ENCODE measurements at regions not wholly inside any gene's neighbourhood (a gene's known extent, or its start where the extent isn't known, plus 50 kb on each side); places are given as distances from the start of the nearest gene placed in this dataset.

GRCh38 chr15:69931156-69931555, 166.6 kb downstream of the TLE3 start:
- DNase-seq: no peak

- no peak for DNase-seq
Observed at GRCh38 chr15:69934607-69935006, 163.1 kb downstream of the TLE3 start.

- no peak for DNase-seq
Observed at GRCh38 chr15:69939513-69940440, 157.9 kb downstream of the TLE3 start.

DNA sequence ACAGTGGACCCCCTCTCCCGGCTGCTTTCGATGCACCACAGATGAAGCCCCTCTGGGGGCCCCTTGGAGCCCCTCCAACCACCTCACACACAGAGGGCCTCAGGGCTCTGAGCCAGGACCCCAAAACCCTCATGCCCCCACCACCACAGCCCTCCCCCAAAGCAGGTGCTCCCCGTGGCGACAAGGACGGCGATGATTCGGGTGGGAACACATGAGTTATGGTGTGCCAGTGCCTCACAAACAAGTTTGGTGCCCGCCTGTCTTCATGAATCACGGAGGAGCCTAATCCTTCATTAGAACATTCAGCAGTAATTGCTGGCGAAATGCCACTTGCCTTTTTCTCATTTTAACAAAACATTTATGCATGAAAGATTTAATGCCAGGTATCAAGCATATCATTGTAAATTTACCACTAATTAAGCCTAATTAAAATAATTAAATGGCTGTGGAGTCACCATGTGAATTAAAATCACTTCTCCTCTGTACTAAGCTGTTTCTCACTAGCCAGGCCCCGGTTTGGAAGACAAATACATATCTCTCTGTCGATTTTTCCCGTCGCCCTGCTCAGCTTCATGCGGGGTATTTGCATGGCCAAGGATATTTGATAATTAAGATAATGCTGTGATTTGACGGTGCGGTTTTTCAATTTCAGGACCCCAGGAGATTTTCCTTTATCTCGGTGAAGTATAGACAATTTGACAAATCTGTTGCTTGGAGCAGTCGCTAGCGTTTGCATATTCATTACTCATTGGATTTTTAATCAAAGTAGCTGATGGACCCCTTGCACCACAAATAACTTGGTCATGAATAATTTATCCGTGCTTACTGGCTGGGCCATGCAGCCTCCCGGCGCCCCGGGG, 157.0 kb downstream of the TLE3 start:
- no peak for DNase-seq

DNA sequence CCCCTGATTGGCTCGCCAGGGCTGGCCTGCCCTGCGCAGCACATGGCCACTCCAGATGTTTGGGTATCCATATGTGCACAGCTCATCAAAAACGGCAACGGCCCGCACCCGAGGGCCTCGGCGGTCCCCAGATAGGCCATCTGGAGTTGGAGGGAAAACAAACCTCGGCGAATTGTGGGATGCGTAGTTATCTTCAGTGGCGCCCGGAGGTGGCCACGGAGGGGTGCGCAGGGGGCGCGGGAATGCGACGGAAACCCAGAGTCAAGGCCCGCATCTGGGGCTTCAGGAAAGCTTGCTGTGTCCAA, 156.5 kb downstream of the TLE3 start:
- no peak for DNase-seq

GRCh38 chr15:69941706-69942495, 155.8 kb downstream of the TLE3 start:
- DNase-seq: no peak

- no peak for DNase-seq
Observed at GRCh38 chr15:69943637-69944036, 154.1 kb downstream of the TLE3 start.

DNA sequence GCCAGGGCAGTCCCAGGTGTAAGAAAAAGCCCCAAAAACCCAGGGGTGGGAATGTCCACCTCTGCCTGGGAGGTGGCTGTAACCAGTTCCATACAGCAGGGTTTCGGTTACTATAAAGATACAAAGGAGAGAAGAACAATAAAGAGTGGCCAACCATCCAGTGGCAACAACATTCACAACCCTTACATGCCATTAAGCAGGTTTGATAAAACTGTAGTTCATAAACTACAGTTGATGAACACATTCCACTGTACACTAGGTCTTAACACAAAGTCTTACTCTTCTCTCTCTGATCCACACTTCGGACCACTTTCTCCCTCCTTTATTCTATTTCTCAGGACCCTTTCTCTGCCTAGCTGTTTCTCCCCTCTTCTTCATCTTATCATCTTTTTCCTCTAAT, 152.0 kb downstream of the TLE3 start:
- DNase-seq: no peak

- no peak for DNase-seq
Observed at GRCh38 chr15:69946870-69947269, 150.8 kb downstream of the TLE3 start.

GRCh38 chr15:69947394-69947793, 150.3 kb downstream of the TLE3 start:
- DNase-seq: no peak

DNA sequence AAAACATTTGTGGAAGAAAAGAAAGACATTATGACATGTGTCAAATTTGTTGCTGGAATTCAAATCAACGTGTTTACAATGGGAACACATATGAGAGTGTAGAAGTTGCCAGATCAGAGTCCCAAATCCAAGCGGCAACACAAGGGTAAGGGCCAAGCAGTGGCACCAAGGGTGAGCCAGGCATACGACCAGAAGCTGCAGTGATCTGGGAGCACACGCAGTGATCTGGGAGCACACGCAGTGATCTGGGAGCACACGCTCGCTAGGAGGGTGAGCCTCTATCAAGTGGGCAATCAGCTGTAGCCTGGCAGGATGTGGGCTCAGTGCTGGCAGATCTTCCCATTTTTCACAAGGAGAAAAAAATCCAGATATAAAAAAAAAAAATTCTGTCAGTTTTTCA, 148.2 kb downstream of the TLE3 start:
- DNase-seq: no peak

DNA sequence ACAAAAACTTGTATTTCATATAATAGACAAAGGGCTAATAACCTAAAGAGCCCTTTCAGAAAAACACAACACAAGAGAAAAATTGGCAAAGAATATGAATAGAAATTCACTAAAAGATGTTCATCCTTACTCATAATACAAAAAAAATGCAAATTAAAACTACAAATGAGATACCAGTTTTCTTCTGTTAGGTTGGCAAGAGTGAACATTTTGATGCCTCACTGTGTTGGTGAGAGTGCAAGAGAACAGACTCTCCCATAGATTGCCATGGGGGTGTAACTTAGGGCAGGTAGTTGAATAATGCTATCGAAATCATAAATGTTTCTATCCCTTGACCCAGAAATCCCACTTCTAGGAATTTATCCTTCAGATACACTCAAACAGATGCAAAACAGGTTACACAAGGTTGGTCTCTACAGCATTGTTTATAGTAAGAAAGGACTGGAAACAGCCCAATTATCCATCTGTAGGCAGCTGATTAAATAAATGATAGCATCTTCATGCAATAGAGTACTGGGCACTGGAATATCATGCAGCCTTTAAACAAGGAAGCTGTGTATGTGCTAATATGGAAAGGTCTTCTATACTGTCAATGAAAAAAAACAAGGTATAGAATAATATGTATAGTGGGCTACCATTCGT, 146.3 kb downstream of the TLE3 start:
- DNase-seq: no peak

- DNase-seq: no peak
Observed at GRCh38 chr15:69951898-69952555, 145.7 kb downstream of the TLE3 start.

GRCh38 chr15:69953051-69953450, 144.7 kb downstream of the TLE3 start:
- no peak for DNase-seq

- no peak for DNase-seq
Observed at GRCh38 chr15:69953816-69954215, 143.9 kb downstream of the TLE3 start.

GRCh38 chr15:69954666-69955065, 143.1 kb downstream of the TLE3 start:
- DNase-seq: no peak

- DNase-seq: no peak
Observed at GRCh38 chr15:69955240-69955894, 142.3 kb downstream of the TLE3 start.

GRCh38 chr15:69956417-69956816, 141.3 kb downstream of the TLE3 start:
- DNase-seq: no peak

DNA sequence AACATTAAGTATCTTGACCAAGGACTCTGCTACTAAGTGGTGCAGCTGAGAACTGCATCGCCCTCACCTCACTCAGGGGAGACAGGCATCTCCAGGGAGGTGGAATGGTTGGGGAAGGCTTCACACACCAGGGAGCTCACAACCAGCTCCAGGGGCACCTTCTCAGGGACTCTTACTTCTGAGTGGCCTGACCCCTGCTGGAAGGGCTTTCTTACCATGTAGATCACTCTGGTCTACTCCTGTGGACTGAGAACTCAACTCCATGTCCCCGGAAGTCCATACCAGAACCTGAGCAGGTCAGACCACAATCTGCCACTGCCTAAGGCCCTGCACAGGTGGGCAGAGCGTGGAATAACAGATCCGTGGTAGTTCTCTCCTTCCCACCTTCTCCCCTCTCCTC, 140.5 kb downstream of the TLE3 start:
- no peak for DNase-seq

- no peak for DNase-seq
Observed at GRCh38 chr15:69958496-69959084, 139.1 kb downstream of the TLE3 start.

- no peak for DNase-seq
Observed at GRCh38 chr15:69962561-69962960, 135.2 kb downstream of the TLE3 start.

All from GOT3 (cell line).